Activated naive CD8-positive, alpha-beta T cell treated with anti-CD3 and anti-CD28 coated beads, Interleukin-2, amount 10 ng/mL, durations not matched to agents 7 days and 5 days (primary cell): ENCODE measurements at regions not wholly inside any gene's neighbourhood (a gene's known extent, or its start where the extent isn't known, plus 50 kb on each side); places are given as distances from the start of the nearest gene placed in this dataset.

Experiments used
- ATAC-seq: fragments of 150-1000 bp; cut with Tn5 transposase; one replicate; pipeline ENCODE4 v1.10.0; 2021; ENCODE audit warnings: low read depth, moderate library complexity
- POLR2A ChIA-PET: fragments of 350-600 bp; sonication (Branson Sonifier 250); formaldehyde crosslinking; loops from one replicate; lab custom pipeline; 2021; ENCODE audit warnings: antibody characterized with exemption; lab: Charles Lee
- DNase-seq: peaks from one replicate; pipeline ENCODE4 v3.0.0; 2021
- H3K27ac Mint-ChIP-seq: one replicate; pipeline ENCODE4 v1.8.0; 2022; ENCODE audit warnings: mild to moderate bottlenecking, mixed read lengths
- H3K27me3 Mint-ChIP-seq: one replicate; pipeline ENCODE4 v1.8.0; 2022; ENCODE audit warnings: mild to moderate bottlenecking, moderate library complexity, mixed read lengths
- H3K36me3 Mint-ChIP-seq: one replicate; pipeline ENCODE4 v1.8.0; 2021; ENCODE audit warnings: mild to moderate bottlenecking, mixed read lengths
- H3K4me1 Mint-ChIP-seq: one replicate; pipeline ENCODE4 v1.8.0; 2021; ENCODE audit warnings: mixed read lengths
- H3K4me3 Mint-ChIP-seq: one replicate; pipeline ENCODE4 v1.8.0; 2022; ENCODE audit warnings: mild to moderate bottlenecking, moderate library complexity, mixed read lengths
- H3K9me3 Mint-ChIP-seq: one replicate; pipeline ENCODE4 v1.8.0; 2021; ENCODE audit warnings: mixed read lengths

DNA sequence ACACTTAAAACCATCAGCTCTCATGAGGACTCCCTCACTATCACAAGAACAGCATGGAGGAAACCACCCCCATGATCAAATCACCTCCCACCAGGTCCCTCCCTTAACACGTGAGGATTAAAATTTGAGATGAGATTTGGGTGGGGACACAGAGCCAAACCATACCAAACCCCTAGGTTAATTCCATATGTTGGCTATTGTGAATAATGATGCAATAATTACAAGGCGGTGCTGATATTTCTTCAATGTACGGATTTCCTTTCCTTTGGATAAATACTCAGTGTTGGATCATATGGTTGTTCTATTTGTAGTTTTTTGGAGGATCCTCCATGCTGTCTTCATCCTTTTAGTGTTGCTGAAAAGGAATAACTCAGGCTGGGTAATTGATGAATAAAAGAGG is 652.1 kb upstream of the PKDCC start:
- no peaks in the 10 kb centered on the region for H3K27me3 Mint-ChIP-seq
- H3K4me1 Mint-ChIP-seq, result no peaks in the 10 kb centered on the region
- ATAC-seq, result no peak
- no peak for DNase-seq
- H3K9me3 Mint-ChIP-seq, result peaks cover 3% of the 10 kb centered on the region
- POLR2A ChIA-PET, result no interaction called here
- H3K27ac Mint-ChIP-seq, result no peak overlapping the region
- no peak overlapping the region for H3K4me3 Mint-ChIP-seq
- no peaks in the 10 kb centered on the region for H3K36me3 Mint-ChIP-seq

DNA sequence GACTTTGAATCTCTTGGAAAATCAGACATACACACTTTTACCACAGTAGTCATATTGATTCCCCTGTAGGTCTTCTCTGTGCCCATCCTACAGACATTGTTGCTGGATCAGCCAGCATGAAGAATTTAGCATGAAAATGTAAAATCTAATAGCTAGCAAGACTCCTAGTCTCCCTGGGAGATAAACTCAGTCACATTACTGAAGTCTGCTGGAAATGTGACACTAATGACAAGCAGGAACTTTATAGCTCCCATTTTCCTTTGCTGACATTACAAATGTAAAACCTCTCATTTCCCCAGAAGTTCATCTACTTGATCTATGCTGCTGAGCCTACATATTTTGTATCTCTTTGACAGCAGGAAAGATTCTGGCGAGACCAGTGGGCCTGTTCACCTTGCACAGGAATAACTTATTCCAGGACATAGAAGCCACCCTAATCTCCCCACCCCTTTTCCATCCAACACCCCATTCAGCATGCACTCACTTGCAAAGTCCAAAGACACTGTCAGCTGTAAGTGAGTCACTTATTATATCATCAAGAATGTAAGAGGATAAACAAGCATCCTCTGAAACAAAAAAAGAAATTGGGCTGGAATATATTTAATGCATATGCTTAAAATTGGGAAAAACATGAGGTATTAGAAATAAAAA is 648.3 kb upstream of the PKDCC start:
- H3K4me3 Mint-ChIP-seq, result no peak overlapping the region
- ATAC-seq, result no peak
- H3K27me3 Mint-ChIP-seq, result no peaks in the 10 kb centered on the region
- no peaks in the 10 kb centered on the region for H3K4me1 Mint-ChIP-seq
- no peak overlapping the region for H3K27ac Mint-ChIP-seq
- peaks cover 3% of the 10 kb centered on the region for H3K9me3 Mint-ChIP-seq
- H3K36me3 Mint-ChIP-seq, result no peaks in the 10 kb centered on the region
- POLR2A ChIA-PET, result no interaction called here
- DNase-seq, result no peak

DNA sequence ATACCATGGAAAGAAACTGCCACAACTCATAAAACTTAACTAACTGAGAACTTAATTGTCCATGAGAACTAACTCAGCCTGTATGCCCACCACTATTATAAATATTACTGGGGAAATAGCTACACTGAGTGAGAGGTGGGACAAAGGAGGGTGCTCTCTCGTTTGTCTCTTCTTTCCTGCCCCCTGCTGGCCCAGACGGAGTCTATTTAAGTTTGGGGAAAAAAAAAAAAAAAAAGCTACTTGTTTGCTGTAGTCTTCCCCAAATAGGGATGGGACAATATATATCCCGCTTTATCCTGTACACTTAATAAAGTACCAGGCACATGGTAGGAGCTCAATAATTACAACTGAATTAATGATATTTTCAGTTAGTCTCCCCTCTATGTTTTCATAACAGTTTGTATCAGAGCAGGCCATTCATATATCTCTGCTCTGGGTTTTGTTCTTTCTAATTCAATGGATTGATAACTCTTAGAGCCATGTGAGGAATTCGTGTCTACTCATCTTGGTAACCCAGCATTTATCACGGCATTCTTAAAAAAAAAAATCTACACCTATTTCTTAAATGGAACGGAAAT is 647.6 kb upstream of the PKDCC start:
- no peak for DNase-seq
- H3K27me3 Mint-ChIP-seq, result no peaks in the 10 kb centered on the region
- peaks cover 3% of the 10 kb centered on the region for H3K9me3 Mint-ChIP-seq
- no peak overlapping the region for H3K27ac Mint-ChIP-seq
- H3K4me1 Mint-ChIP-seq, result no peaks in the 10 kb centered on the region
- no peaks in the 10 kb centered on the region for H3K36me3 Mint-ChIP-seq
- ATAC-seq, result no peak
- POLR2A ChIA-PET, result no interaction called here
- no peak overlapping the region for H3K4me3 Mint-ChIP-seq

DNA sequence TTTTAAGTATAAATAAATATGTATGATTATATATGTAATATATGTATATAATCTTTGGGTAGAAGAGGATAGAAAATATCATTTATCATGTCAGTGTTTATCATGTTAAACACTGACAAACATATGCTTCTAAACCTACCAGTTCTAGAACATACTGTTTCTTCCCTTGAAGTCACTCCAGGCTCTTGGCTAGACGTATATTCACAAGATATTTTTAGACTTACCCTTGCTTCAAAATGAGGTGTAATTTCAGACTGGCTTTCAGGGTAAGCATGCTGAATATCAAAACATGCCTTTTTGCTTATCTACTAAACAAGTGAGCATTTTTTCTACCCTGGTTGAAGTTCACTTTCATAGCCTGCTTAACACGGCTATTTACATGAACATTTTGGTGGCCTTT is 642.4 kb upstream of the PKDCC start:
- H3K27ac Mint-ChIP-seq, result no peak overlapping the region
- DNase-seq, result no peak
- peaks cover 3% of the 10 kb centered on the region for H3K27me3 Mint-ChIP-seq
- H3K4me3 Mint-ChIP-seq, result no peak overlapping the region
- no peak for ATAC-seq
- no peaks in the 10 kb centered on the region for H3K36me3 Mint-ChIP-seq
- no peaks in the 10 kb centered on the region for H3K4me1 Mint-ChIP-seq
- POLR2A ChIA-PET, result no interaction called here
- H3K9me3 Mint-ChIP-seq, result no peaks in the 10 kb centered on the region

DNA sequence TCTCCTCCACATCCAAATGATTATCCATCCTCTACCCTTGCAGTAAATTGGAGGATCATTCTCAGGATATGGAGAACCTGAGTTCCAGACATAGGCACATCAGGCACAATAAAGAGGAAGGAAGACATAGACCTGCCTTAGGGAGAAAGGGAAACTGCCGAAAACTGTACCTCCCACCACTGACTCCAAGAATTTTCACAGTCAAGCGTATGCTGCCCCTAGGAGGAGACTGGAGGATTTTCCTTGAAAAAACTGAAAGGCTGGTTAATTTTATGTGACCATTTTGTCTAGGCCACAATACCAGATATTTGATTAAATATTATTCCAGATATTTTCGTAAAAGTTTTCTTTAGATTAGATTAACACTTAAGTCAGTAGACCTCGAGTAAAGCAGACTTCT is 638.5 kb upstream of the PKDCC start:
- H3K4me3 Mint-ChIP-seq, result no peak overlapping the region
- no peaks in the 10 kb centered on the region for H3K4me1 Mint-ChIP-seq
- H3K27me3 Mint-ChIP-seq, result peaks cover 3% of the 10 kb centered on the region
- POLR2A ChIA-PET, result no interaction called here
- no peak overlapping the region for H3K27ac Mint-ChIP-seq
- no peaks in the 10 kb centered on the region for H3K36me3 Mint-ChIP-seq
- no peak for ATAC-seq
- H3K9me3 Mint-ChIP-seq, result no peaks in the 10 kb centered on the region
- DNase-seq, result no peak

DNA sequence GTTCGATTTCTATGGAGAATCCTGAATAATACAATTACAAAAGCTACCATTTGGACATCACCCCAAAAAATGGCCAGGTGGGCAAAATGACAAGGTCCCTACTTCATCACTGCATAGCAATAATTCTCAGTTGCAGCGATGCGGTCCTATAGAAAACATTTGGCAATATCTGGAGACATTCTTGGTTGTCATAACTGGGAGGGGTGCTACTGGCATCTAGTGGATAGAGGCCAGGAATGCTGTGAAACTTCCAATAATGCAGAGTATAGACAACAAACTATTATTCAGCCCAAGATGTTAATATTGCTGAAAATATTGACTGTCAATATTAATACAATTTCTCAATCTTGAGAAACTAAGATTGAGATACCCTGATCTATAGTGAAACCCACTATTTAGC is 637.8 kb upstream of the PKDCC start:
- Mint-ChIP-seq H3K4me1 (no peaks in the 10 kb centered on the region), H3K4me3 (no peak overlapping the region), H3K36me3 (no peaks in the 10 kb centered on the region), H3K27ac (no peak overlapping the region), H3K27me3 (peaks cover 3% of the 10 kb centered on the region), H3K9me3 (no peaks in the 10 kb centered on the region)
- no peak for ATAC-seq
- POLR2A ChIA-PET, result no interaction called here
- DNase-seq, result no peak

DNA sequence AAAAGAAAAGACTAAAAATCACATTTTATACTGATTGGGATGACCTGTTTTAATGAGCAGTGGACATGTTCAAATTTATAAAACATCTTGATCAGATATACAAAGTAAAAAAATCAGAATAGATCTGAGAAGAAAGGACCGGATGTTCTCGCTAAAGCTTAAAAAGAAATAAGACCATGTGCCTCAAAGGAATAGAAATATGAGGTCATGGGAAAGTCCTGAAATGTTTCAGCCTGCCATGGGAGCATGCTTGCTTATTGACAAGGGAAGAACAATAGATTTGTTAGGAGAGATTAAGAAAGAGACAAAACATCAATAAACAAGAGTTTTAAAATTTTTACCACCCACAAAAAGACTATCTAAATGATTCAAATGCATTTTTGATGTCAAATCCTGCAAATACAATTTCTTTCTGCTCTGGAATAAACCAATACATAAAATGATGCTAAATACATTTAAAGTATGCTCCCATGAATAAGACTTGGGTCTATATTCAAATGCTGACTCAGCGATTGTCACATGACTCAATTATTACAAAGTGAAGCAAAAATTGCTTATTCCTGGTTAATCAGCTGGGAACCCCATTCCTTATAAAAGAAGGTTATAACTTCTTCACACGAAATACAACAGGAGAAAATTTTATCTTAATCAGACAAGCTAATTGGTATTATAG is 633.9 kb upstream of the PKDCC start:
- no peak overlapping the region for H3K27ac Mint-ChIP-seq
- DNase-seq, result no peak
- POLR2A ChIA-PET, result no interaction called here
- no peaks in the 10 kb centered on the region for H3K27me3 Mint-ChIP-seq
- no peak overlapping the region for H3K4me3 Mint-ChIP-seq
- H3K36me3 Mint-ChIP-seq, result no peaks in the 10 kb centered on the region
- no peaks in the 10 kb centered on the region for H3K4me1 Mint-ChIP-seq
- no peaks in the 10 kb centered on the region for H3K9me3 Mint-ChIP-seq
- ATAC-seq, result no peak

DNA sequence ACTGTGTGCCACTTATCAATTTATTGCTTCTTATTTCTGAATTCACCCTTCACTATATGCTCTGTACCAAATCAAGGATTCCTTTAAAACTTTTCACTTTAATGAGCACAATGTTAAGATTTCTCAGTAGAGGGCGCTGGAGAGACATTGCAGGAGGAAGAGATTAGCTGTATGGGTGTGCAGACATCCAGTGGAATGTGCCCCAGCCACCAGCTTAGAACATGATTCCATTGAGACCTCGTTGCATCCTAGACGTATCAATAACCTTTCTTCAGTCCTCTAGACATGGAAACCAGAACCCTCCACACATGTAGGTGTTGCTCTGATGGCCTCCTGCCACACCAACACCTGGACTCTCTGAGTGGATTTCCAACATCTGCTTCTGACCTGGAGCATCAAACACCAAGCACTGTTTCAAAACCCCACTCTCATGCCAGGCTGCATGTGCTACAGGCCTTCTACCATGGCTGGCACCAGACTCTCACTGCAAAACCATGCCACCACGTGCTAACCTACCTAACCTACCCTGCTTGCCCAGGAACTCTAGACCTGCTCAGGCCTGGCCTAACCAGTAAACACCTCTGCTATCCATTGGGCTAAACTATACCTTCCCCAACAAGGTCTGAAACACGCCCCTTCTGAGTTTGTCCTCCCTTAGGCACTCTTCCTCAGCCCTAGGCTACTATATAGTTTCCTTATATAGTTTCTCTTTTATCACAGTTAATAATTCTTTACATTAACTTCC is 633.2 kb upstream of the PKDCC start:
- POLR2A ChIA-PET, result no interaction called here
- Mint-ChIP-seq H3K27me3 (no peaks in the 10 kb centered on the region), H3K27ac (no peak overlapping the region), H3K36me3 (no peaks in the 10 kb centered on the region), H3K4me3 (no peak overlapping the region), H3K9me3 (no peaks in the 10 kb centered on the region), H3K4me1 (no peaks in the 10 kb centered on the region)
- DNase-seq, result no peak
- no peak for ATAC-seq

DNA sequence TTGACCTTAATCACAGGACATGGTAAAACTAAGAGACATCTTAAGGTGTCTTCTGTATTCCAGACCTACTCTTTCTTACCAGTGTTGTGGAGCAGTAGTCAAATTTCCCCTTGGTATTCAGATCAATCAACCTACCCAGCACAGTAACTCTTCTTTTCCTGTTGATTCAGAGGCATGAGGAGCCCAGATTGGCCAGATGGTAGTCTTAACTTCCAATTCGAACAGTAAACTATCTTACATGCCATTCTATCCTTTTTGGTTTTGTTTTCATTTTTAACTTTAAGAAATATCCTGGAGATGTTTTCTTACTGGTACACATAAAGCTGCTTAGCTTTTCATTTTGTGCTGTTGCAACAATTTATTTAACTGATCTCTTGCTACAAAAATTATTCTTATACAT is 630.3 kb upstream of the PKDCC start:
- Mint-ChIP-seq H3K27me3 (peaks cover 3% of the 10 kb centered on the region), H3K4me1 (no peaks in the 10 kb centered on the region), H3K36me3 (no peaks in the 10 kb centered on the region), H3K27ac (no peak overlapping the region), H3K9me3 (no peaks in the 10 kb centered on the region), H3K4me3 (no peak overlapping the region)
- no peak for DNase-seq
- POLR2A ChIA-PET, result no interaction called here
- ATAC-seq, result no peak

DNA sequence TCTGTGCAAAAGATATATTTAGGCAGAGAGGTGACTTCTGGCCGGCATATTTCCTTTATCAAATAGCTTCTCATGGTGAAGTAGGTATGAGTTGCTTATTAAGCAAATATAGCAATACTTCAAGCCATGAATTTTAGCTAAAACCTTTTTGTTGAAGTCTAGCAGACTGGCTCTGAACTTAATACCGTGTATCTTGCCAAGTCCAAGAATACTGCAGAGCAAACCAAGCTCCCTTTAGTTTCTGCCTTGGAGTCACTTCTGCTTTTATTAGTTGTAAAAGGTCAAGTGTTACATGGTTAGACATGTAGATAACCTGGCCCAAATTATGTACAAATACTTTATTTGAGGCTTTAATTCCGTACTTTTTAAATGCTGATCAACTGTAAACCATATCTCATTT is 627.6 kb upstream of the PKDCC start:
- POLR2A ChIA-PET, result no interaction called here
- peaks cover 3% of the 10 kb centered on the region for H3K27me3 Mint-ChIP-seq
- ATAC-seq (no peak), DNase-seq (no peak)
- H3K36me3 Mint-ChIP-seq, result no peaks in the 10 kb centered on the region
- no peaks in the 10 kb centered on the region for H3K9me3 Mint-ChIP-seq
- H3K27ac Mint-ChIP-seq, result no peak overlapping the region
- no peak overlapping the region for H3K4me3 Mint-ChIP-seq
- H3K4me1 Mint-ChIP-seq, result no peaks in the 10 kb centered on the region

DNA sequence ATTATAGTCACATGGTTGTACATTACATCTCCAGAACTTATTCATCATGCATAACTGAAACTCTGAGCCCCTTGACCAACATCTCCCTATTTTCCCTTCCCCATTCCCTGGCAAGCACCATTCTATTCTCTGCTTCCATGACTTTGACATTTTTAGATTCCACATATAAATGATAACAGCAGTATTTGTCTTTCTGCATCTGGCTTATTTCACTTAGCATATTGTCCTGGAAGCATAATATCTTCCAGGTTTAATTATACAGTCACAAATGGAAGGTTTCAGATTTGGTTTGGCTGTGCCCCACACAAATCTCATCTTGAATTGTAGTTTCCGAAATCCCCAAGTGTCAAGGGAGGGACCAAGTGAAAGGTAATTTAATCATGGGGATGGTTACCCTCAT is 626.9 kb upstream of the PKDCC start:
- POLR2A ChIA-PET, result no interaction called here
- H3K4me3 Mint-ChIP-seq, result no peak overlapping the region
- no peak for DNase-seq
- no peaks in the 10 kb centered on the region for H3K36me3 Mint-ChIP-seq
- peaks cover 3% of the 10 kb centered on the region for H3K27me3 Mint-ChIP-seq
- no peaks in the 10 kb centered on the region for H3K4me1 Mint-ChIP-seq
- no peak for ATAC-seq
- H3K27ac Mint-ChIP-seq, result no peak overlapping the region
- no peaks in the 10 kb centered on the region for H3K9me3 Mint-ChIP-seq

DNA sequence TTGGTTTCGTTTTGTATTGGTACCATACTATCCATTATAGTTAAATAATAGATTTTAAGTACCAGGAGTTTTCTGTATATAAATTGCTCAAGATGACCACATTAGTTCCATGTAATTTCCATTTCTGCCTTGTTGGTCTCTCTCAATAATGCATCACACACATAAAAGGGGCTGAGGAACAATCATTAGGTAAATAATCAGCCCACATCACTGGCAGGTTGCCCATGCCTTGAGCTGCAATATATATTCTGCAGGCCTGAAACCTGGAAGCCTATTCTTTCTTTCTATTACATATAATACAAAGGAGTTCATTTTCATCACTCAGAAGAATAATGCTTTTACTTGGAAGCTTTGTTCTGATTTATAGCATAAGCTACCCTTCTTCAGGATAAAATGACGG is 616.1 kb upstream of the PKDCC start:
- H3K27ac Mint-ChIP-seq, result no peak overlapping the region
- POLR2A ChIA-PET, result no interaction called here

DNA sequence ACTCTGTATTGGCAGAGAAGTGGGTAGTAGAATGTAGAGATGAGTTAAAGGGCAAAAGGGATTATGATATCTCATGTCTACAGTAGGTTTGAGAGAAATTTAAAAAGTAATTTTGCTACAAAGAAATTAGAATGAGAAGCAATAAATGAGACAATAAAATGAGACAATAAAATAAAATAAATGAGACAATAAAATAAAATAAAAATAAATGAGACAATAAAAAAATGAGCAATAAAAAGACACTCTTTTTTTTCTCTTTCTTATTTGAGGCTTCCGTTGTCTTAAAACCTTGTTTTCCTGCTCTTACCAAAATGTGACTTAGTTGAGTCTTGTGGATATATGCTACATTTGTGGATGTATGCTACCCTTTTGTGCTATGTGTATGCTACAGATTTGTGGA is 615.4 kb upstream of the PKDCC start:
- no peak for DNase-seq
- POLR2A ChIA-PET, result no interaction called here
- no peaks in the 10 kb centered on the region for H3K9me3 Mint-ChIP-seq
- no peak overlapping the region for H3K4me3 Mint-ChIP-seq
- no peak for ATAC-seq
- no peak overlapping the region for H3K27ac Mint-ChIP-seq
- H3K4me1 Mint-ChIP-seq, result no peaks in the 10 kb centered on the region
- H3K36me3 Mint-ChIP-seq, result no peaks in the 10 kb centered on the region
- H3K27me3 Mint-ChIP-seq, result no peaks in the 10 kb centered on the region

More for the DNA sequence above, 616.1 kb upstream of the PKDCC start:
- H3K4me1 Mint-ChIP-seq, result no peaks in the 10 kb centered on the region
- ATAC-seq (no peak), DNase-seq (no peak)
- no peaks in the 10 kb centered on the region for H3K36me3 Mint-ChIP-seq
- H3K9me3 Mint-ChIP-seq, result no peaks in the 10 kb centered on the region
- H3K27me3 Mint-ChIP-seq, result no peaks in the 10 kb centered on the region
- H3K4me3 Mint-ChIP-seq, result no peak overlapping the region

DNA sequence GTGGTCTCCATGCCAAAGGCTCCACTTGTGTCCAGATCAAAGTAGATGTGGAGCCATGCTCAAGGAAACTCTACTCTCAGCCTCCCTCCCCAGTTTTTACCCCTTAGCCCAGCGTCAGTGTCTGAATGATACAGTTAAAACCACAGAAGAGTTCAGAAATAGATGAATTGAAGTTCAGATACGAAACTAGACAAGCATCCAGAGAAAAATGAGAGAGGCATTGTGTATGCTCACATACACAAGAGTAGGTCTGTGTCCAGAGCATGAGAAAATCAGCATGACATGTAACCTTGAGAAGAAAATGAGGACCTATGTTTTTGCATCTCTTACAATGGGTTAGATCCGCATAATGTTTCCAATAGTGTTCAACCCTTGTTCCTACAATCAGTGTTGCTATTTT is 612.8 kb upstream of the PKDCC start:
- Mint-ChIP-seq H3K4me3 (no peak overlapping the region), H3K27me3 (no peaks in the 10 kb centered on the region), H3K9me3 (no peaks in the 10 kb centered on the region), H3K4me1 (no peaks in the 10 kb centered on the region), H3K36me3 (no peaks in the 10 kb centered on the region), H3K27ac (no peak overlapping the region)
- DNase-seq (no peak), ATAC-seq (no peak)
- POLR2A ChIA-PET, result no interaction called here
